ENCODE measurements at regions not wholly inside any gene's neighbourhood (a gene's known extent, or its start where the extent isn't known, plus 50 kb on each side); places are given as distances from the start of the nearest gene placed in this dataset.

- no peak overlapping the region for H3K4me3 ChIP-seq (replicated peaks in 1 of 3; ENCODE audit: insufficient read depth in 1 of 3, low read depth in 1 of 3, low read length in 3 of 3)
Measured at GRCh38 chr13:87453244-87453643, 217.9 kb upstream of the SLITRK5 start.

GRCh38 chr13:87459419-87459818 is 211.8 kb upstream of the SLITRK5 start:
- Histone ChIP-seq H3K4me1 (ENCODE audit: control insufficient read depth, extremely low read depth, insufficient read depth, low read length) (peaks cover 18% of the 10 kb centered on the region), H3K36me3 (ENCODE audit: control insufficient read depth in 2 of 2, extremely low read depth in 1 of 2, insufficient read depth in 2 of 2, low read length in 2 of 2) (no peaks in the 10 kb centered on the region), H3K9me1 (replicated peaks; ENCODE audit: control insufficient read depth, extremely low read depth, insufficient read depth, low read length) (no peaks in the 10 kb centered on the region), H3K27ac (ENCODE audit: insufficient read depth, low read depth, low read length) (peak overlapping the region; percentile 48), H3K27me3 (ENCODE audit: control insufficient read depth in 2 of 2, insufficient read depth in 2 of 2, low read length in 2 of 2) (no peaks in the 10 kb centered on the region), H3K4me2 (ENCODE audit: insufficient read depth, low read length) (peak overlapping the region; percentile 78), H3K4me3 (replicated peaks in 1 of 3; ENCODE audit: insufficient read depth in 1 of 3, low read depth in 1 of 3, low read length in 3 of 3) (no peak overlapping the region), H3K9me3 (replicated peaks; ENCODE audit: control insufficient read depth, insufficient read depth, low read length) (no peaks in the 10 kb centered on the region), H3K79me2 (ENCODE audit: control insufficient read depth, insufficient read depth, low read length) (no peaks in the 10 kb centered on the region), H2AFZ (ENCODE audit: low read depth, low read length) (no peak overlapping the region), H4K20me1 (replicated peaks; ENCODE audit: control insufficient read depth, extremely low read depth, insufficient read depth, low read length) (no peaks in the 10 kb centered on the region), H3K9ac (replicated peaks; ENCODE audit: extremely low read depth, insufficient read depth, low read length) (no peak overlapping the region)
- ChIA-PET POLR2A (no interaction called here), CTCF (interaction anchor here (0.7 kb wide), 1 partner anchor 9 kb away, joined by 3 read pairs; no protein-coding TSS in a partner anchor)
- intact Hi-C loops (cut with micrococcal nuclease) (no loop called here), dilution Hi-C loops (cut with MboI; ENCODE audit: extremely low pct_ligation_motif_present, low sequenced_read_pairs) (no loop called here)
- BruUV-seq (replicated peaks), result no TSS peak
- no peak for TF ChIP-seq FOS (IDR thresholded peaks at IDR 0.05; ENCODE audit: borderline replicate concordance, insufficient read depth, low read length)
- peak; percentile 76 for TF ChIP-seq JUN (IDR thresholded peaks at IDR 0.05; ENCODE audit: borderline replicate concordance, insufficient read depth, insufficient read length, low read depth)
- DNase-seq (ENCODE audit: low read depth, low spot score) (peak; percentile 55), FAIRE-seq (no peak)

More at GRCh38 chr13:87453244-87453643, 217.9 kb upstream of the SLITRK5 start:
- H2AFZ ChIP-seq (ENCODE audit: low read depth, low read length), result no peak overlapping the region
- no peak for FAIRE-seq
- no peaks in the 10 kb centered on the region for H3K36me3 ChIP-seq (ENCODE audit: control insufficient read depth in 2 of 2, extremely low read depth in 1 of 2, insufficient read depth in 2 of 2, low read length in 2 of 2)
- no TSS peak for BruUV-seq (replicated peaks)
- H3K27ac ChIP-seq (ENCODE audit: insufficient read depth, low read depth, low read length), result no peak overlapping the region
- TF ChIP-seq POLR2AphosphoS5 (IDR thresholded peaks at IDR 0.05; ENCODE audit: insufficient read depth, low read depth, low read length), result no peak
- no peaks in the 10 kb centered on the region for H3K79me2 ChIP-seq (ENCODE audit: control insufficient read depth, insufficient read depth, low read length)
- ChIA-PET CTCF (no interaction called here), POLR2A (no interaction called here)
- peaks cover 2% of the 10 kb centered on the region for H3K9me3 ChIP-seq (replicated peaks; ENCODE audit: control insufficient read depth, insufficient read depth, low read length)
- no peaks in the 10 kb centered on the region for H4K20me1 ChIP-seq (replicated peaks; ENCODE audit: control insufficient read depth, extremely low read depth, insufficient read depth, low read length)
- dilution Hi-C loops (cut with MboI; ENCODE audit: extremely low pct_ligation_motif_present, low sequenced_read_pairs) (no loop called here), intact Hi-C loops (cut with micrococcal nuclease) (no loop called here)
- no peak overlapping the region for H3K9ac ChIP-seq (replicated peaks; ENCODE audit: extremely low read depth, insufficient read depth, low read length)
- H3K9me1 ChIP-seq (replicated peaks; ENCODE audit: control insufficient read depth, extremely low read depth, insufficient read depth, low read length), result no peaks in the 10 kb centered on the region
- H3K4me2 ChIP-seq (ENCODE audit: insufficient read depth, low read length), result no peak overlapping the region
- no peak for DNase-seq (ENCODE audit: low read depth, low spot score)
- no peaks in the 10 kb centered on the region for H3K4me1 ChIP-seq (ENCODE audit: control insufficient read depth, extremely low read depth, insufficient read depth, low read length)
- no peaks in the 10 kb centered on the region for H3K27me3 ChIP-seq (ENCODE audit: control insufficient read depth in 2 of 2, insufficient read depth in 2 of 2, low read length in 2 of 2)
